ENCODE measurements at regions not wholly inside any gene's neighbourhood (a gene's known extent, or its start where the extent isn't known, plus 50 kb on each side); places are given as distances from the start of the nearest gene placed in this dataset.

DNA sequence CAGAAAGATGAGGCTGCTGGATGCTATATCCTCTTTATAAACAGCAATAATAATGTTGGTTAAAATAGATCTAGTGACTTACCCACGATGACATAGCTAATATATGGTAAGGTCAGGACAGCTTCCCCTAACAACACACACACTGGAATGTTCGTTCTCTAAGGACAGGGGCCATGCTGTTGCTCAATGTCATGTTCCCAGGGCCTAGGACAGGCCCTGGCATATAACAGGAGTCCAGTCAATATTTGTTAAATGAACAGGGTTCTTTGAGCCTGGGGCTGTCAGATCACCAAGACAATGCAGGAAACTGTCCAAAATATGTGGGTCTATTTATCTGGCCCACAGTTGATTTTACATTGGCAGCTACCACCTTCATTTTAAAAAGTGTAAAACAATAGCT is 207.1 kb upstream of the MEX3C start:
- TF ChIP-seq, protein P1, sequence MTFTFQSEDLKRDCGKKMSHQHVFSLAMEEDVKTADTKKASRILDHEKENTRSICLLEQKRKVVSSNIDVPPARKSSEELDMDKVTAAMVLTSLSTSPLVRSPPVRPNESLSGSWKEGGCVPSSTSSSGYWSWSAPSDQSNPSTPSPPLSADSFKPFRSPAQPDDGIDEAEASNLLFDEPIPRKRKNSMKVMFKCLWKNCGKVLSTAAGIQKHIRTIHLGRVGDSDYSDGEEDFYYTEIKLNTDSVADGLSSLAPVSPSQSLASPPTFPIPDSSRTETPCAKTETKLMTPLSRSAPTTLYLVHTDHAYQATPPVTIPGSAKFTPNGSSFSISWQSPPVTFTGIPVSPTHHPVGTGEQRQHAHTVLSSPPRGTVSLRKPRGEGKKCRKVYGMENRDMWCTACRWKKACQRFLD (CRISPR knock-in tag; IDR thresholded peaks at IDR 0.05; ENCODE audit: borderline replicate concordance), result no peak
- TF ChIP-seq, protein P2, sequence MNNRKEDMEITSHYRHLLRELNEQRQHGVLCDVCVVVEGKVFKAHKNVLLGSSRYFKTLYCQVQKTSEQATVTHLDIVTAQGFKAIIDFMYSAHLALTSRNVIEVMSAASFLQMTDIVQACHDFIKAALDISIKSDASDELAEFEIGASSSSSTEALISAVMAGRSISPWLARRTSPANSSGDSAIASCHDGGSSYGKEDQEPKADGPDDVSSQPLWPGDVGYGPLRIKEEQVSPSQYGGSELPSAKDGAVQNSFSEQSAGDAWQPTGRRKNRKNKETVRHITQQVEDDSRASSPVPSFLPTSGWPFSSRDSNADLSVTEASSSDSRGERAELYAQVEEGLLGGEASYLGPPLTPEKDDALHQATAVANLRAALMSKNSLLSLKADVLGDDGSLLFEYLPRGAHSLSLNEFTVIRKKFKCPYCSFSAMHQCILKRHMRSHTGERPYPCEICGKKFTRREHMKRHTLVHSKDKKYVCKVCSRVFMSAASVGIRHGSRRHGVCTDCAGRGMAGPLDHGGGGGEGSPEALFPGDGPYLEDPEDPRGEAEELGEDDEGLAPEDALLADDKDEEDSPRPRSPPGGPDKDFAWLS (CRISPR knock-in tag; IDR thresholded peaks at IDR 0.05; ENCODE audit: borderline replicate concordance), result no peak
- TF ChIP-seq ZNF143 (CRISPR knock-in tag; IDR thresholded peaks at IDR 0.05) (no peak), SOX5 (CRISPR knock-in tag; IDR thresholded peaks at IDR 0.05; ENCODE audit: borderline replicate concordance) (no peak), IKZF4 (CRISPR knock-in tag; IDR thresholded peaks at IDR 0.05; ENCODE audit: borderline replicate concordance, low read depth, not compliant biosample characterization) (no peak), MYNN (CRISPR knock-in tag; IDR thresholded peaks at IDR 0.05; ENCODE audit: low read depth) (no peak), SRF (IDR thresholded peaks at IDR 0.05; ENCODE audit: low read depth, low read length) (no peak), SOX6 (IDR thresholded peaks at IDR 0.05) (no peak), SOX6 (CRISPR knock-in tag; IDR thresholded peaks at IDR 0.05) (no peak)
- TF ChIP-seq, protein P3, sequence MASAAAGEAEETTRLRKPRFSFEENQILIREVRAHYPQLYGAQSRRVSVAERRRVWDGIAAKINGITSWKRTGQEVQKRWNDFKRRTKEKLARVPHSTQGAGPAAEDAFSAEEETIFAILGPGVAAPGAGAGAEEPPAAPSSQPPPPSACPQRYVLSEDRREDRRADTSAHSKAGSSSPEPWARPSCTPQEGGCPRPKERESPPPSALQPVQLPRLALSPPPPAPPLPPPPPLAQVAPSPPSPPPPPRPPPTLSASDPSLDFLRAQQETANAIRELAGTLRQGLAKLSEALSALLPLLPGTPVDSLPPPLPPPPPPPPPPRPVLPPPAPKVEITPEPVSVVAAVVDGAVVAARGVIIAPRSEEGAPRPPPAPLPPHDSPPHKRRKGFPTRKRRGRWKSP (CRISPR knock-in tag; IDR thresholded peaks at IDR 0.05), result no peak

All from HepG2 (cell line).